ENCODE measurements at regions not wholly inside any gene's neighbourhood (a gene's known extent, or its start where the extent isn't known, plus 50 kb on each side); places are given as distances from the start of the nearest gene placed in this dataset.

DNA sequence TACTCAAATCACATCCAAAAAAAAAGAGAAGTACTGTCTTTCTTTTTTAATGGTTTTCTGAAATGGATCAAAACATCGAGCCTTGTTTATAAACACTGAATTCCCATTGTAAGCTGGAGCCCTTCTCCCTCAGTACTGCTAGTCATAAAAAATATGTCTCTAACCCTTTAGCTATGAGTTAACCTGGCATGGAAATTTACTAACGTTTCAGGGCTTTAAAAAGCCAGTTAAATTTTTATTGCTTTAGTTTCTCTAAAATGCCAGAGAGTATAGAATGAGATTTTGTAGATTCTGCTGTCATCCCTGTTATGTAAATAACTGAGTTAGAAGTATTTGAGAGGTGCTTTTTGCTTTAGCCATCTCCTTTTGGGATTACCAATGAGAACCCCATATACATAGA lies 528.3 kb downstream of the EFNB2 start:
- CTCF ChIA-PET: no interaction called here
- POLR2A ChIA-PET: no interaction called here
- no peak for DNase-seq (ENCODE audit: extremely low spot score)
- TF ChIP-seq, protein P1, sequence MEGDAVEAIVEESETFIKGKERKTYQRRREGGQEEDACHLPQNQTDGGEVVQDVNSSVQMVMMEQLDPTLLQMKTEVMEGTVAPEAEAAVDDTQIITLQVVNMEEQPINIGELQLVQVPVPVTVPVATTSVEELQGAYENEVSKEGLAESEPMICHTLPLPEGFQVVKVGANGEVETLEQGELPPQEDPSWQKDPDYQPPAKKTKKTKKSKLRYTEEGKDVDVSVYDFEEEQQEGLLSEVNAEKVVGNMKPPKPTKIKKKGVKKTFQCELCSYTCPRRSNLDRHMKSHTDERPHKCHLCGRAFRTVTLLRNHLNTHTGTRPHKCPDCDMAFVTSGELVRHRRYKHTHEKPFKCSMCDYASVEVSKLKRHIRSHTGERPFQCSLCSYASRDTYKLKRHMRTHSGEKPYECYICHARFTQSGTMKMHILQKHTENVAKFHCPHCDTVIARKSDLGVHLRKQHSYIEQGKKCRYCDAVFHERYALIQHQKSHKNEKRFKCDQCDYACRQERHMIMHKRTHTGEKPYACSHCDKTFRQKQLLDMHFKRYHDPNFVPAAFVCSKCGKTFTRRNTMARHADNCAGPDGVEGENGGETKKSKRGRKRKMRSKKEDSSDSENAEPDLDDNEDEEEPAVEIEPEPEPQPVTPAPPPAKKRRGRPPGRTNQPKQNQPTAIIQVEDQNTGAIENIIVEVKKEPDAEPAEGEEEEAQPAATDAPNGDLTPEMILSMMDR (IDR thresholded peaks at IDR 0.05; ENCODE audit: control extremely low read depth, extremely low read depth, low read depth, missing control alignments): no peak

DNA sequence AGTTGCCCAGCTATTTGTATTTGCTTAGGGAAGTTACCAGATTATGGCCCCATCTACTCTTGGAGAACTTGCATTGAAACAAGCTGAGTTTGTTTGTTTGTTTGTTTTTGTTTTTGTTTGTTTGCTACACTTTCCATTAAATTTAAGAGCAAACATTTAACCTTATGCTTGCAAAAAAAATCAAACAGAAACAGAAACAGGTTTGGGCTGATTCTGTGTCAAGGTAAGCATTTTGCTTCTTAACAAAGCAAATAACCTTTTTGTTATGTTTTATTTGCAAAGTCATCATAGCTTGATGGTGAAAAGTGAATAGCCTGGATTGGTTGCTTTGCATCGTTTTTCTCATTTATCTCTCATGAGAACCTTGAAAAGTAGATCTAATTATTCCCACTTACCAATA lies 531.8 kb downstream of the EFNB2 start:
- TF ChIP-seq, protein P1 (IDR thresholded peaks at IDR 0.05; ENCODE audit: control extremely low read depth, extremely low read depth, low read depth, missing control alignments): no peak
- DNase-seq (ENCODE audit: extremely low spot score): no peak
- ChIA-PET CTCF (no interaction called here), POLR2A (no interaction called here)

DNA sequence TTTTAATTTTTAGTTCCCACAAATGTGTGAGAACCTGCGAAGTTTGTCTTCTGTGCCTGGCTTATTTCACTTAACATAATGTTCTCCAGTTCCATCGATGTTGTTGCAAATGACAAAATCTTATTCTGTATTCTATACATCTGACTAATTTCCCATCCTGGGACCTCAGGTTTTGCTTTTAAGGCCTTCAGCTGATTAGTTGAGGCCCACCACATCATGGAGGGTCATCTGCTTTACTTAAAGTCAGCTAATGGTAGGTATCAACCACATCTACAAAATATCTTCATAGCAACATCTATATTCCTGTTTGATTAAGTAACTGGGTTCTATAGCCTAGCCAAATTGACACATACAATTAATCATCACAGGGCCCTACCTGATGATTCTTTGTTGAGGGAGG lies 534.0 kb downstream of the EFNB2 start:
- no peak for DNase-seq (ENCODE audit: extremely low spot score)
- POLR2A ChIA-PET: no interaction called here
- TF ChIP-seq, protein P1 (IDR thresholded peaks at IDR 0.05; ENCODE audit: control extremely low read depth, extremely low read depth, low read depth, missing control alignments): no peak
- CTCF ChIA-PET: no interaction called here

DNA sequence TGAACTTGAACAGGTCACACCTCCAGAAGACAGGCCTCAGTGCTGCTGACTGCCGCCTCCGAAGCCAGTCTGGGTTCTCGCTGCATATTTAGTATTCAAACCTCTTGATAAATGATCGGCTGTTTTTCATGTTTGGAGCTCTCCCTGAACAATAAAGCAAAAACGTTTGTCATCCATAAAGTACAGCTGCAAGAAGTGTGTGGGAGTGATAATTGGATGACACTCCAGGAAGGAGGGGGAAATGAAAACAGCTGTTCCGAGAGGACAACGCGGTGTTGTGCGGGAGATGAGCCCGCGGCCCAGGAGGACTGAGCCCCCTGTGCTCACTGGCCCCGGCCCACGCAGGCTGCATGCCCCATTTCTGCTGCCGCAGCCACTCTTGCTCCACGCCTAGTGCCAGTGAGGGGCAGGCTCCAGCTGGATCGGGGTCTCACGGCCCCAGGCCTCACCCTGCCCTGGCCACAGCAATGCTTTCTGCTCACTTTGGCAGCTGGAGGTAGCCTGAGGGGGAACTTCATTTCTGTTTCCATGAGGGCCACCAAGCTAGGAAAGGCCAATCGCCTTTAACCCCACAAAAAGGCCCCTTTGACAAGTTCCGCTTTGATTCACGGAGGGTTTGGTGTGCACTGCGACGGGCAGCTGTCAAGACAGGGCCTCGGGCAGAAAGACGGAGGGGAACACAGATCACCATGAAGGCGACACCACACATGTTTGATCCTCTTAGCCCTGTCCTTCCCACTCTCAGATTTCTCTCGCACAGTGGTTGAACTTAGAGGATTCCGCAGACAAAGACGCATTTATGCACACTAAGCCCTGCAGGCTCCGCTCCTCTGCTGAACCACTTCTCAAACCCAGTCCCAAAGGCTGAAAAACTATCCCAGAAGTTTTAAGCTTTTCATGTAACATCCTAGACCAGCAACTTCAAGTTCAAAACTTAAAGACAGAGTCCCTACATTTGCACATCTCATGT lies 537.6 kb downstream of the EFNB2 start:
- POLR2A ChIA-PET: no interaction called here
- TF ChIP-seq, protein P1 (IDR thresholded peaks at IDR 0.05; ENCODE audit: control extremely low read depth, extremely low read depth, low read depth, missing control alignments): no peak
- CTCF ChIA-PET: interaction anchor here (1.0 kb wide), 1 partner anchor 14 kb away, joined by 3 read pairs; no protein-coding TSS in a partner anchor
- DNase-seq (ENCODE audit: extremely low spot score): no peak

DNA sequence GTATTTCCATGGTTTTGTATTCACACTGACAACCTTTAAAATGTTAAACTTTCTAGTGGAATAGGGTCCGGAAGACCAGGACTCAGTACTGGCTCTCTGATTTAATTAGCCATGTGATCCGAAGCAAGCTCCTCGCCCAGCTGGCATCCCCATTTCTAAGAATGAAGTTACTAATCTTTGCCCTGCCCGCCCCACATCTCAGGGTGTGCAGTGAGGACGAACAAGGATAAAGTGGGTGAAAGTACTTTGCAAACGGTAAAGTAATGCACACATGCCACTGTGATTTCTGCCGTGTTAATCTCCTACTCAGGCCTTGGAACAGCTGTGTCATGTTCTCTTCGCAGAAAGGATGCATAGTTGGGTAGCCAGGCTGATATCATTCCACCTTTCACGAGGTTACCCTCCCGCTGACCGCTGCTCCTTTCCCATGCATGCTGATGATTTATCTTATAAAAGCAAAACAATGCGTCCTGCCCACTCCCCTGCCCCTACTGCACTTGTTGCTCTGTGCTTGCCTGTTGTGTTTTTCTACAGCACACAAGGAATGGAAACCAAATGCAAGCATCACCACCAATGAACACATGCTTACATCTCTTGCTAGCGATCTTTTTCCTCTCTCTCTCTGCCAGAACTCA lies 539.0 kb downstream of the EFNB2 start:
- no peak for DNase-seq (ENCODE audit: extremely low spot score)
- CTCF ChIA-PET: interaction anchor here (1.0 kb wide), 1 partner anchor 10 kb away, joined by 3 read pairs; no protein-coding TSS in a partner anchor
- TF ChIP-seq, protein P1 (IDR thresholded peaks at IDR 0.05; ENCODE audit: control extremely low read depth, extremely low read depth, low read depth, missing control alignments): no peak
- POLR2A ChIA-PET: no interaction called here

DNA sequence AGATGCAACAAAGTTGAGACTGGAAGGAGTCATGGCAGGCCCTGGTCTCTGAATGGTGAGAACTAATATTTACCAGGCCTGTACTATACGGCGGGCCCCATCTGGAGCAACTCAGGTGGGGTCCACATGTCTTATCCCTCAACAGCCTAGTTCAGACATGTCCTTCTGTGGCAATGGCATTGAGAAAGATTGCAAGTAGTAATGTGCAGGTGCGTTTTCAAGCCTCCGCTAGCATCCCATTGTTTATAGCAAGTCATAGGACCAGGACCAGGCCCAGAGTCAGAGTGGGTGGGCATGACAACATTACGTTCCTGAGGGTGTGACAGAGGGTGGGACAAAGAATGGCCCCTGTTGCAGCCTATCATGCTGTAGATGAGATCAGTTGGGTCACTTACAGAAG lies 541.1 kb downstream of the EFNB2 start:
- ChIA-PET POLR2A (no interaction called here), CTCF (no interaction called here)
- no peak for DNase-seq (ENCODE audit: extremely low spot score)
- TF ChIP-seq, protein P1 (IDR thresholded peaks at IDR 0.05; ENCODE audit: control extremely low read depth, extremely low read depth, low read depth, missing control alignments): no peak
